ENCODE measurements at regions not wholly inside any gene's neighbourhood (a gene's known extent, or its start where the extent isn't known, plus 50 kb on each side); places are given as distances from the start of the nearest gene placed in this dataset.

- intact Hi-C loops (cut with DNase I; ENCODE audit: low total_unique reads), result no loop called here
- no peak for DNase-seq
- no peaks in the 10 kb centered on the region for H3K36me3 ChIP-seq
- H3K9me3 ChIP-seq, result peaks cover 0 to 8% (median 0%) of the 10 kb centered on the region in 3 donors
- H3K4me3 ChIP-seq, result no peak overlapping the region
- no peak overlapping the region for H3K27ac ChIP-seq
- no peak for TF ChIP-seq CTCF (IDR thresholded peaks at IDR 0.05)
- peaks cover 0 to 4% of the 10 kb centered on the region in 2 donors for H3K27me3 ChIP-seq
- H3K4me1 ChIP-seq, result no peaks in the 10 kb centered on the region
Measured at GRCh38 chrX:1894740-1895139, 279.9 kb downstream of the ASMT start.

GRCh38 chrX:1895583-1895982, 280.7 kb downstream of the ASMT start:
- Histone ChIP-seq H3K9me3 (peaks cover 0 to 8% (median 0%) of the 10 kb centered on the region in 3 donors), H3K4me1 (no peaks in the 10 kb centered on the region), H3K27me3 (peaks cover 0 to 4% of the 10 kb centered on the region in 2 donors), H3K4me3 (no peak overlapping the region), H3K27ac (no peak overlapping the region), H3K36me3 (no peaks in the 10 kb centered on the region)
- intact Hi-C loops (cut with DNase I; ENCODE audit: low total_unique reads), result no loop called here
- DNase-seq, result no peak
- no peak for TF ChIP-seq CTCF (IDR thresholded peaks at IDR 0.05)

GRCh38 chrX:1899841-1900240, 285.0 kb downstream of the ASMT start:
- Histone ChIP-seq H3K4me3 (no peak overlapping the region), H3K9me3 (peaks cover 0 to 8% (median 0%) of the 10 kb centered on the region in 3 donors), H3K36me3 (no peaks in the 10 kb centered on the region), H3K27me3 (peaks cover 0 to 4% of the 10 kb centered on the region in 2 donors), H3K4me1 (no peaks in the 10 kb centered on the region), H3K27ac (no peak overlapping the region)
- no peak for TF ChIP-seq CTCF (IDR thresholded peaks at IDR 0.05)
- DNase-seq, result no peak
- intact Hi-C loops (cut with DNase I; ENCODE audit: low total_unique reads), result no loop called here

DNA sequence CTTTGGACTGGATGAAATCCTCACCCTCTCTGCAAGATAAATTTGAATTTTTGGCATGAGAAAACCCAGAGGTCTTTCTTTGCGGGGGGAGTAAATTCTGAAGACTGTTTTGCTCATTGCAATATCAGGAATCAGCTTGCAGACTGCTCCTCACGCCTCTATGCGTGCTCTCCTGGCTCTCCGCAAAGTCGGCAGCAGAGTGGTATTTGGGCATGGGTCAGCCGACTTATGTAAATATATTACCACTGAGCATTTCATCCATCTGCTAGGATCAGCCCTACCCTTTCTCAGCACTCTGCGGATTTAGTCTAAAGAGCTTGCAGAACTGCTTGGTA, 288.0 kb downstream of the ASMT start:
- intact Hi-C loops (cut with DNase I; ENCODE audit: low total_unique reads), result no loop called here
- H3K27me3 ChIP-seq, result no peaks in the 10 kb centered on the region

GRCh38 chrX:1903236-1903935, 288.5 kb downstream of the ASMT start:
- H3K4me1 ChIP-seq, result no peaks in the 10 kb centered on the region
- no peak overlapping the region for H3K4me3 ChIP-seq
- no peaks in the 10 kb centered on the region for H3K36me3 ChIP-seq
- no peak for DNase-seq
- H3K27me3 ChIP-seq, result no peaks in the 10 kb centered on the region
- intact Hi-C loops (cut with DNase I; ENCODE audit: low total_unique reads), result no loop called here
- peaks cover 0 to 17% (median 9%) of the 10 kb centered on the region in 3 donors for H3K9me3 ChIP-seq
- H3K27ac ChIP-seq, result no peak overlapping the region
- no peak for TF ChIP-seq CTCF (IDR thresholded peaks at IDR 0.05)

More for the DNA sequence above, 288.0 kb downstream of the ASMT start:
- Histone ChIP-seq H3K27ac (no peak overlapping the region), H3K4me1 (no peaks in the 10 kb centered on the region), H3K9me3 (peaks cover 0 to 20% (median 9%) of the 10 kb centered on the region in 3 donors), H3K4me3 (no peak overlapping the region), H3K36me3 (no peaks in the 10 kb centered on the region)
- no peak for DNase-seq
- TF ChIP-seq CTCF (IDR thresholded peaks at IDR 0.05), result no peak
